Astrocyte of the hippocampus (primary cell): ENCODE measurements at regions not wholly inside any gene's neighbourhood (a gene's known extent, or its start where the extent isn't known, plus 50 kb on each side); places are given as distances from the start of the nearest gene placed in this dataset.
"Not testable (repeated sequence)": the region's sequence is repeated elsewhere in the genome, so short reads cannot be mapped to it uniquely, and the experiment has no call there.

Experiments used
- DNase-seq: peaks from one replicate; pipeline ENCODE4 v3.0.0; 2011; ENCODE audit warnings: low read depth, low spot score

DNA sequence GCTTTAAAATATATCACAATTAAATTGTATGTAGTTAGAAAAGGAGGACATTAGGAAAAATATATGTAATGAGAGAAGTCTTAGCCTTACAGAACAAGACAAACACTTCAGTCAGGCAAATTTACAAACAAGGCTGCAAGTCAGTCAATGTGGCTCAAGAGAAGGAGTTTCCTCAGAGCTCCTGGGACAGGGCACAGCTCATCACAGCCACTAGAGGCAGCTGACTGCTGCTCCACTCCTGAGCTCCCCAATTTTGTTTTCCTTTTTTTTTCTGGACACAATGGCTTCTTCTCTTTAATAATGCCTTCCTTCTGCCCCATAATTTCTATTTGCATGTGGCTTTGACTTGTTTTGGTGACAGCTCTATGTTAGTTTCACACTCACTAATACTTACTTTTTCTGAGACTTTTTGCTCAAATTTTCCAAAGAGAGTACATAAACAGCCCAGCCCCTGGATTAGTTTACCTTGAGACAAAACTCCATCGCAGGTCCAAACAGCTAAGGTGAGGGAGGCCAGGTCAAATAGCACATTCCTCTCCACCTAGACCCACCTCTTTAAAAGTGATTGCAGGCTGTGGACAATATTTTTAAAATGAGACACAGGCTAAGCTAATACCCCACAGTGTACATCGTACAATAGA lies 850.4 kb upstream of the FRG1 start:
- DNase-seq = peak; percentile 27

- peak; percentile 4 for DNase-seq
Measured at GRCh38 chr4:189092581-189092980, 848.1 kb upstream of the FRG1 start.

DNA sequence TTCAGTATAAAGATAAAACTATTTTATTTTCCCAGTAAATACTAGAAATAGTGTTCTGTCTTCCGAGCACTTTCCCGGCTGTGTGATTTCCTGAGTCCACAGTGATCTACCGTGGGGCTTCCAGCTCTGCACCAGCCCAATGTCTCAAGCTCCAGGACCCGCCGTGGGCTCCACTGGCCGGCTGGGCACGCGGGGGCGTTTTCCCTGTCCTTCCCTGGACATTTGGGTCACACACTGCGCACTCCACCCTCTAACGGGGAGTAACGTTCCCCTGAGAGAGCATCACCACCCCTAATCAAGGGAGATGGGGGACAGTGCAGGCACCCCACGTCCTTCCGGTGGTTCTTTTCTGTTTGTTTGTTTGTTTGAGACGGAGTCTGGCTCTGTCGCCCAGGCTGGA lies 844.6 kb upstream of the FRG1 start:
- no peak for DNase-seq

GRCh38 chr4:189096717-189097116 lies 844.0 kb upstream of the FRG1 start:
- no peak for DNase-seq

- DNase-seq = peak; percentile 40
Measured at GRCh38 chr4:189098932-189099696, 841.6 kb upstream of the FRG1 start.

- DNase-seq = no peak
Measured at GRCh38 chr4:189113389-189113888, 827.2 kb upstream of the FRG1 start.

DNA sequence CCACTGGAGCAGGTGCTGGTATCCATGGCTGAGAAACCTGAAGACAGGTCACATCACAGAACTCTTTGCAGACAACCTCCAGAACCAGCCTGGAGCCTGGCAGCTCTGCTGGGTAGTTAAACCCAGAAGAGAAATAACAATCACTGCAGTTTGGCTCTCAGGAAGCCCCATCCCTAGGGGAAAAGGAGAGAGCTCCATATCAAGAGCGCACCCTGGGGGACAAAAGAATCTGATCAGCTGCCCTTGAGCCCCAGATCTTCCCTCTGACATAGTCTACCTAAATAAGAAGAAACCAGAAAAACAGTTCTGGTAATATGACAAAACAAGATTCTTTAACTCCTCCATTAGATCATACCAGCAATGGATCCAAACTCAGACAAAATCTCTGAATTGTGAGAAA lies 823.2 kb upstream of the FRG1 start:
- DNase-seq = no peak

DNA sequence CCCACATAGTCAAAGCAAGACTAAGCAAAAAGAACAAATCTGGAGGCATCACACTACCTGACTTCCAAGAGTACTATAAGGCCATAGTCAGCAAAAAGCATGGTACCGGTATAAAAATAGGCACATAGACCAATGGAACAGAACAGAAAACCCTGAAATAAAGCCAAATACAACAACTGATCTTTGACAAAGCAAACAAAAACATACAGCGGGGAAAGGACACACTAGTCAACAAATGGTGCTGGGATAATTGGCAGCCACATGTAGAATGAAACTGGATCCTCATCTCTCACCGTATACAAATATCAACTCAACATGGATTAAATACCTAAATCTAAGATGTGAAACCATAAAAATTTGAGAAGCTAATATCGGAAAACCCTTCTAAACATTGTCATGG lies 819.3 kb upstream of the FRG1 start:
- DNase-seq = no peak

GRCh38 chr4:189124149-189124758 lies 816.4 kb upstream of the FRG1 start:
- DNase-seq = peak; percentile 81

DNA sequence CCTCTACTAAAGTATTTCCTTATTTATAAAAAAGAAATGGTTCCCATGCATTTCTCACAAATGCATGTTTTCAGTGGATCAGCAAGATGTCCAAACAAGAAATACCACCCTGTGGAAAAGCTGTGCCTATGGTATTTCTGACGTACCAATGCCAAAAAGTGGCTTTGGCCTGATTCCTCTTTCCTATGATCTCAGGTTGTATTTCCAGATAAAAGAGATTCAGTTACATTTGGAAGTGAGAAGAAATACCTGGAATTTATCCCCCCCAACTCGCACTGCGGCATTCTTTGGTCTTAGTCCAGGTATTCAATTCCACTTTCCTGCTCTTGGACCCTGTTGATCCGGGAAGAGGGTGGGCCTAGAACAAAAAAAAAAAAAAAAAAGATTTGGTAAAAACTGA lies 815.9 kb upstream of the FRG1 start:
- DNase-seq = peak; percentile 59

- DNase-seq = no peak
Measured at GRCh38 chr4:189126040-189126439, 814.6 kb upstream of the FRG1 start.

- DNase-seq = no peak
Measured at GRCh38 chr4:189128341-189128740, 812.3 kb upstream of the FRG1 start.

DNA sequence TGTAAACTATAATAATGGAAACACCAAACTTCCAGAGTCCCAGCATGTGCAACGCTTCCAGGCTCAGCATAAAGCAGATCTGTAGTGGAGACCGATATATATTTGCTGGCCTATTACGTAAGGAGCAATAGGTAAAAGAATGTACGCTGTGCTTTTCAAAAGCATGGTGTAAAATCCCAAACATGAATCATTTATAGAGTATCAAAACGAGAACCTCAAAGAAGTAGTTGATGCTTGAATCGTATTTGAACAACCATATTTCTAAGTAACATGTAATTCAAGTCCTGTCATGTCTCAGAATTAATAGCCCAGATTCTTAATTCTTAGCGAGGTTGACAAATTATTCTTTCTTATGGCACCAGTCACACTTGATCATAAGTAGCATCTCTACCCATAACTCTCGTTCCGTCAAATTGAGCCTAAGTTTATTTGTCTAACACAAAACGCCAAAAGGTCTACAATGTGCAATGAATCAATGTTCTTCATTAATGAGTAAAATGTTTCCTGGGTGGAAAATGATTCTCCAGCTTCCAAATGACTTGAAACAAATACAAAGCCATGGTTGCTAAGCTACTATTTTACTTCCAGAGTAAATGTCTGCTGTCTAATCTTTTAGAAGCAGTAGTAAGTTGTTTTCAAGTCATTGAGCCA lies 811.5 kb upstream of the FRG1 start:
- no peak for DNase-seq

DNA sequence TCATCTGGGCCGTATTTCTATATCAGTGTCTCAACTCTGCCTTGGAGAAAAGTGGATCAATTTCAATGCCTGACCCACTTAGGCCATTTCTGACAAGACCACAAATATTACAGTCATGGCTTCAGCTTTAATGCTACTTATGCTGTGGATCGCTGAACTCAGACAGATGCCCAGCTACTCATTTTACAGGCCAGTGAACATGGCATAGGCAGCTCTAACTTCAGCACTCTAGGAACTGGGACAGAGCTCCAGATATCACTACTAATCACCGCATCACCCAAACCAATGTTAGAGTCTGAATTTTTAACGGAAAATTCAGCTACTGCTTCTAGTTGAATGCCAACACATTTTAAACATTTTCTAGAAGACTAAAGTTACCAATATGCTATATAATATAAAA lies 809.6 kb upstream of the FRG1 start:
- DNase-seq = no peak

DNA sequence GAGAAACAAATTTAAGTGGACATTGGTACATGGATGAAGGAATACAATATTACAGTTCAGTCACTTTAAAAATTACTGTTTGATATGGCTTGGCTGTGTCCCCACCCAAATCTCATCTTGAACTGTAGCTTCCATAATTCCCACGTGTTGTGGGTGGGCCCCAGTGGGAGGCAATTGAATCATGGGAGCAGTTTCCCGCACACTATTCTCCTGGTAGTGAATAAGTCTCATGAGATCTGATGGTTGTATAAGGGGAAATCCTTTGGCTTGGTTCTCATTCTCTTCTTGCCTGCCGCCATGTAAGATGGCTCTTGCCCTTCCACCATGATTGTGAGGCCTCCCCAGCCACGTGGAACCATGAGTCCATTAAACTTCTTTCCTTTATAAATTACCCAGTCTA lies 804.2 kb upstream of the FRG1 start:
- no peak for DNase-seq

DNA sequence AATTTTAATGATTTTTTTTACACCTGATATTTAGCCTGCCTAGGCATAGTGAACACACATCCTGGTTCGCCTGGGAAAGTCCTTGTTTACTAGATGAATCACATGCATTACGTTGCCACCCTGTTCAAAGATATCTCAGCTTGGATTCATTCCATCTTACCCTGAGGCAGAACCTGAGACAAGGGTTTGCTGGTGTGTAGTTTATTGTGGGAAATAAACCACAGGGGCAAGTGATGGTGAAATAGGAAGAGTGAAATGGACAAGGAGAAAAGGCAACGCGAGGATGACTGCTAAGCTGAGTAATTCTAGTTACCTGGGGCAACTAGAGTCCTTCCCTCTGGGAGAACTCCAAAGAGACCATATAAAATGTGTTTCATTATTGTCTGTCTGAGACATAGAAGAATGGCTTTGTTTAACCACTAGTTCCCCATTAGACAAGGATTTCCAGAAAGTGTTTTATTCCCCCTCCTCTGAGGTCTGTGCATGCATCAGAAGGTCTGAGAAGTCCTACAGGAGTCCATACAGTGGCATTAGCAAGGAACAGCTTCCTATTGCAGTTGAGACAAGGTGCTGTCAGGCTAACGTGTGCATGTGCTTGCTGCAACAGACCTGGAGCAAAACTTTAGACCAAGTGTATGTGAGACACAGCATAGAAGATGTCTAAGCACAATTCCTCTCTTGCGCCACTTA lies 797.3 kb upstream of the FRG1 start:
- peak; percentile 77 for DNase-seq

GRCh38 chr4:189147005-189147929 lies 793.4 kb upstream of the FRG1 start:
- no peak for DNase-seq

- not testable (repeated sequence) for DNase-seq
Measured at GRCh38 chr4:189155083-189155482, 785.6 kb upstream of the FRG1 start.

DNA sequence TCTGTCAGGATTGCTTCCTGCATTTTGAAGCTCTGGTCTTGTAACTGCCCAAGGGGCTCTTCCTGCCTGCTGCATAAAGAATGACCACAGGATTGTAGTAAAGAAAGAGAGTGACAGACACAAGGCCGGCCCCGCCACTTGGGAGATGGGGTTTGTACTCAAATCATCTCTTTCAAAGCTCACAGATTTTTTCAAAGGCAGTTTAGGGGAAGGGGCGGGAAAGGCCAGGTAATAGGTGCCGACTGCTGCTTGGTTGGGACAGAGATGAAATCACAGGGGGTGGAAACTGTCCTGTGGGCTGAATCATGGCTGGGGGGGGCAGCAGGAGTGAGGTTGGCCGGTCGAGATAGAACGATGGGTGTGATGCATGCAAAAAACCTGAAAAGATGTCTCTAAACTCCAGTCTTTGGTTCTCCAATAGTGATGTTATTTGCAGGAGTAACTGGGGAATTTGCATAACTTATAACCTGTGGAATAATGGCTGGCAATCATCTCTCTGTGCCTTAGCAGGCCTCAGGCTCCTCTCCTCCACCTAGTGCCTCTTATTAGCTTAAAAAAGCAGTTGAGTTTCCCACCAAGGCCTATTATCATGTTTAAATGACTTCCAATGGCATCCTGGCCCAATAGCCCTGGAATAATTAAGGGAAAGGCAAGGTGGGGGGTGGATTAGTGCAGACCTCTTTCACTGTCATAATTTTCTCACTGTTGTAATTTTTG lies 778.4 kb upstream of the FRG1 start:
- no peak for DNase-seq

DNA sequence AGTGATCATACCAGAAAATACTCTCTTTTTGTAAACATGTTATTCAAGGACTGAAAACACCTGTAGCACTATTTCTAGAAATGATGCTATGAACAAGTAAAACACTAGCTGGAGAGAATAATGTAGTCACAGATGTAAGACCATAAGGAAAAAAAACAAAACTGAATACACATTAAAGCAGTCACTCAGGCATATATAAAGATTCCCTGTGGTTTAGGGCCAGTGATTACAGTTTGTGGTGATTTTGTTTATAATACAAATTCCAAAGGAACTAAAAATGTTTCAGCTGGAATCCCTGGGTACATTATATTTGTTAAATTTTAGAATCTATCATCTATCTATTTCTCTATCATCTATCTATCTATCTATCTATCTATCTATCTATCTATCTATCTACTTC lies 777.8 kb upstream of the FRG1 start:
- peak; percentile 11 for DNase-seq
